K562 (cell line): ENCODE measurements at regions not wholly inside any gene's neighbourhood (a gene's known extent, or its start where the extent isn't known, plus 50 kb on each side); places are given as distances from the start of the nearest gene placed in this dataset.

ENCODE experiments used
- ATAC-seq: fragments of 200-7000 bp; cut with Tn5 transposase; 3 replicates; pipeline ENCODE4 v1.9.1; 2020; ENCODE audit warnings: moderate library complexity
- BruUV-seq: library from RNA; stranded (reverse); fragments of 400-500 nt; replicated peaks from 2 replicates; lab custom pipeline; 2021; lab: Mats Ljungman, UMichigan
- CTCF ChIA-PET: fragments of 300-600 bp; formaldehyde crosslinking; extraction: SDS; loops from one replicate; lab custom pipeline; 2021; ENCODE audit warnings: low intra/inter-chr PET ratio; lab: Yijun Ruan, JAX
- POLR2A ChIA-PET: fragments of 300-600, 350-650 bp; sonication (Branson Sonifier 250); formaldehyde crosslinking; extraction: SDS; loops from one replicate; lab custom pipeline; 2021; ENCODE audit warnings: antibody characterized with exemption, inconsistent platforms; lab: Yijun Ruan, JAX
- DNase-seq, 4 experiments: peaks; one replicate each; pipeline versions ENCODE4 v3.0.0 to v3.0.0-alpha.2; 2011 to 2018; ENCODE audit warnings: low spot score in 3 of 4, mixed read lengths in 3 of 4; ENCODE audit errors: extremely low read depth in 1 of 4
- FAIRE-seq: peaks from 2 replicates; lab custom pipeline; 2011; peaks lifted over from hg19 to GRCh38; lab: Jason Lieb, UNC
- H2AFZ ChIP-seq: 2 replicates; pipeline ENCODE4 v1.6.0; 2011; ENCODE audit warnings: low read depth, low read length, control low read depth, inconsistent platforms
- H3K27ac ChIP-seq: fragments of 200-600 bp; 3 replicates; pipeline ENCODE4 v1.8.0; 2011; ENCODE audit warnings: low read depth, mild to moderate bottlenecking, control low read depth, inconsistent platforms, low read length, moderate library complexity, mixed read lengths; ENCODE audit errors: extremely low read depth
- H3K27me3 ChIP-seq, 2 experiments: fragments of 300-600 bp in 1 of 2; 2 replicates in 1 of 2; 3 replicates in 1 of 2; pipeline versions ENCODE4 v1.6.0 to v1.8.0; 2011; ENCODE audit warnings: inconsistent platforms in 2 of 2, low read length in 2 of 2, mild to moderate bottlenecking in 1 of 2, mixed read lengths in 1 of 2, moderate library complexity in 1 of 2; ENCODE audit not compliant: control insufficient read depth in 2 of 2, insufficient read depth in 2 of 2
- H3K36me3 ChIP-seq: fragments of 300-600 bp; 3 replicates; pipeline ENCODE4 v1.8.0; 2011; ENCODE audit warnings: mild to moderate bottlenecking, low read length, inconsistent platforms; ENCODE audit not compliant: control insufficient read depth, insufficient read depth
- H3K4me1 ChIP-seq, 2 experiments: fragments of 200-600 bp in 1 of 2; replicated peaks in 1 of 2; 2 replicates in 1 of 2; 3 replicates in 1 of 2; pipeline versions ENCODE4 v1.5.1 to v1.8.0; 2011; ENCODE audit warnings: inconsistent platforms in 2 of 2, low read length in 2 of 2, mild to moderate bottlenecking in 1 of 2, mixed read lengths in 1 of 2, moderate library complexity in 1 of 2; ENCODE audit not compliant: control insufficient read depth in 2 of 2, insufficient read depth in 2 of 2
- H3K4me2 ChIP-seq: 2 replicates; pipeline ENCODE4 v1.6.1; 2011; ENCODE audit warnings: low read length, control low read depth, inconsistent platforms, mixed read lengths; ENCODE audit not compliant: insufficient read depth
- H3K4me3 ChIP-seq: fragments of 200-600 bp; sonication (generic), shearing (Covaris generic); 2 replicates; pipeline ENCODE4 v1.5.1; 2016; ENCODE audit warnings: control low read depth, inconsistent platforms
- H3K79me2 ChIP-seq: fragments of 200-600 bp; 3 replicates; pipeline ENCODE4 v1.8.0; 2011; ENCODE audit warnings: low read length, inconsistent platforms; ENCODE audit not compliant: control insufficient read depth, insufficient read depth
- H3K9ac ChIP-seq, 2 experiments: 2 replicates each; pipeline versions ENCODE4 v1.6.0 to v1.6.1; 2011; ENCODE audit warnings: low read depth in 2 of 2, low read length in 2 of 2, control low read depth in 1 of 2, inconsistent platforms in 1 of 2, mild to moderate bottlenecking in 1 of 2, mixed read lengths in 1 of 2; ENCODE audit not compliant: insufficient read depth in 1 of 2
- H3K9me1 ChIP-seq: one replicate; pipeline ENCODE4 v1.6.0; 2011; ENCODE audit warnings: inconsistent platforms, mild to moderate bottlenecking, low read length, moderate library complexity; ENCODE audit not compliant: control insufficient read depth, insufficient read depth
- H3K9me3 ChIP-seq: replicated peaks from 2 replicates; pipeline ENCODE4 v1.5.1; 2011; ENCODE audit warnings: low read depth, low read length, inconsistent platforms; ENCODE audit not compliant: control insufficient read depth, insufficient read depth
- H4K20me1 ChIP-seq: replicated peaks from 2 replicates; pipeline ENCODE4 v1.6.1; 2011; ENCODE audit warnings: low read length, inconsistent platforms, mixed read lengths; ENCODE audit not compliant: control insufficient read depth, insufficient read depth
- CBX3 ChIP-seq, 2 experiments: IDR thresholded peaks; 1 replicate in 1 of 2; 2 replicates in 1 of 2; pipeline ENCODE4 v1.6.1; 2012; ENCODE audit warnings: inconsistent platforms in 2 of 2, low read length in 2 of 2, borderline replicate concordance in 1 of 2, control low read depth in 1 of 2
- CC2D1A ChIP-seq: fragments of 450-650 bp; IDR thresholded peaks from 2 replicates; pipeline ENCODE4 v1.6.1; 2017; ENCODE audit warnings: mild to moderate bottlenecking
- FOXP1 ChIP-seq: sonication (generic); formaldehyde crosslinking; IDR thresholded peaks from 2 replicates; pipeline ENCODE4 v1.8.0; 2022; ENCODE audit warnings: mild to moderate bottlenecking, missing genetic modification reagents
- JUN ChIP-seq, 2 experiments: sonication (generic) in 1 of 2; formaldehyde crosslinking in 1 of 2; IDR thresholded peaks; 2 replicates each; pipeline versions ENCODE4 v1.6.1 to v1.8.0; 2012 to 2022; ENCODE audit warnings: borderline replicate concordance in 2 of 2, mild to moderate bottlenecking in 2 of 2, improper control_type of control experiment in 1 of 2, low read depth in 1 of 2, low read length in 1 of 2, missing genetic modification reagents in 1 of 2
- OTX1 ChIP-seq: fragments of 450-650 bp; formaldehyde crosslinking; IDR thresholded peaks from 2 replicates; pipeline ENCODE4 v1.4.0; 2022; ENCODE audit warnings: mild to moderate bottlenecking
- POLR3G ChIP-seq: IDR thresholded peaks from 2 replicates; pipeline ENCODE4 v1.6.1; 2011; ENCODE audit not compliant: insufficient read length, insufficient replicate concordance; ENCODE audit errors: extremely low read depth
- SMAD1 ChIP-seq: fragments of 150-350 bp; IDR thresholded peaks from 2 replicates; pipeline ENCODE4 v1.6.1; 2014; ENCODE audit warnings: low read length, low read depth; ENCODE audit not compliant: partially characterized antibody
- ZNF707 ChIP-seq: fragments of 250-450 bp; sonication (Bioruptor Pico); conservative IDR thresholded peaks from 2 replicates; pipeline ENCODE4 v1.8.0; 2022; ENCODE audit warnings: inconsistent platforms, mild to moderate bottlenecking, moderate library complexity
- WGBS: fragments of 100-300 bp; shearing (Covaris generic); methylation state at CpG from one replicate; pipeline ENCODE4 v1.1.6; 2016; ENCODE audit warnings: low coverage, mixed read lengths; ENCODE audit not compliant: insufficient coverage; ENCODE audit errors: missing lambda C conversion rate; 5-methylcytosine and 5-hydroxymethylcytosine counted together
- in situ Hi-C: fragments of 300-500 bp; cut with MboI; formaldehyde crosslinking; loops from 4 replicates; pipeline ENCODE4 v1.15.0; 2018; ENCODE audit warnings: inconsistent platforms, mixed read lengths
- intact Hi-C: fragments of 100-400 bp; cut with micrococcal nuclease; formaldehyde crosslinking; loops from 2 replicates; pipeline ENCODE4 v1.14.2; 2022
- TF ChIP-seq, protein P1 (sequence below): sonication (generic); formaldehyde crosslinking; IDR thresholded peaks from 2 replicates; pipeline ENCODE4 v1.8.1; 2023; ENCODE audit warnings: mild to moderate bottlenecking, missing genetic modification reagents

DNA sequence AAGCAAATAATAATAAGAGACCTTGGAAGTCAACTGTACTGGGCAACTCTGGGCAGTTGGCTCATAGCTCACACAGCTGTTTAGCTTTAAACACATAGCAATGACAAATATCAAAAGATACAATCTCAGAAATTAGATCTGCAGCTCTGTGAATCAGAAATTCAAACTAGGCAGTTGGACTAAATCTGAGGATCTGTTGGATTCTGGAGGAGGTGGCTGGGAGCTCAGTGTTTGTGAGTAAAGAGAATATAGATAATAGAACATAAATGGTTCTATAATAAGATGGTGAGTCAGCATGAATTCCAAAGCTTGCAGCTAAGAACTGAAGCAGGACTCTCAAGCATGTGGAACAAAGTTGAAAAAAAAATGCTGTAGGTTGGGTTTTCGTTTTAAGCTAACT, 1949.4 kb upstream of the SEL1L start:
- ATAC-seq (no peak), DNase-seq (no peak), FAIRE-seq (no peak)
- Histone ChIP-seq H2AFZ (no peak overlapping the region), H3K27me3 (no peaks in the 10 kb centered on the region), H3K36me3 (no peaks in the 10 kb centered on the region), H3K9me1 (no peaks in the 10 kb centered on the region), H3K9me3 (0 out of 2 replicates have a peak, but pooled peaks cover 2% of the 10 kb centered on the region), H3K27ac (no peak overlapping the region), H3K9ac (no peak overlapping the region), H3K4me3 (no peak overlapping the region), H3K4me2 (no peak overlapping the region), H3K4me1 (no peaks in the 10 kb centered on the region), H3K79me2 (no peaks in the 10 kb centered on the region), H4K20me1 (no peaks in the 10 kb centered on the region)
- intact Hi-C loops, result no loop called here
- ChIA-PET CTCF (no interaction called here), POLR2A (no interaction called here)
- BruUV-seq, result no TSS peak
- in situ Hi-C loops, result no loop called here
- 0% methylated on average over 1 of the region's 1 CpG for WGBS
- TF ChIP-seq FOXP1 (CRISPR knock-in tag), result no peak
- no peak for TF ChIP-seq JUN (IDR thresholded peaks at IDR 0.05; ENCODE audit: borderline replicate concordance, low read depth, low read length)
- no peak for TF ChIP-seq JUN (CRISPR knock-in tag; IDR thresholded peaks at IDR 0.05; ENCODE audit: borderline replicate concordance)
- TF ChIP-seq CBX3 (IDR thresholded peaks at IDR 0.05; ENCODE audit: borderline replicate concordance in 1 of 2, low read length in 2 of 2), result no peak
- TF ChIP-seq OTX1 (CRISPR knock-in tag), result no peak
- no peak for TF ChIP-seq SMAD1
- no peak for TF ChIP-seq CC2D1A
- no peak for TF ChIP-seq ZNF707 (CRISPR knock-in tag)
- TF ChIP-seq, protein P1, sequence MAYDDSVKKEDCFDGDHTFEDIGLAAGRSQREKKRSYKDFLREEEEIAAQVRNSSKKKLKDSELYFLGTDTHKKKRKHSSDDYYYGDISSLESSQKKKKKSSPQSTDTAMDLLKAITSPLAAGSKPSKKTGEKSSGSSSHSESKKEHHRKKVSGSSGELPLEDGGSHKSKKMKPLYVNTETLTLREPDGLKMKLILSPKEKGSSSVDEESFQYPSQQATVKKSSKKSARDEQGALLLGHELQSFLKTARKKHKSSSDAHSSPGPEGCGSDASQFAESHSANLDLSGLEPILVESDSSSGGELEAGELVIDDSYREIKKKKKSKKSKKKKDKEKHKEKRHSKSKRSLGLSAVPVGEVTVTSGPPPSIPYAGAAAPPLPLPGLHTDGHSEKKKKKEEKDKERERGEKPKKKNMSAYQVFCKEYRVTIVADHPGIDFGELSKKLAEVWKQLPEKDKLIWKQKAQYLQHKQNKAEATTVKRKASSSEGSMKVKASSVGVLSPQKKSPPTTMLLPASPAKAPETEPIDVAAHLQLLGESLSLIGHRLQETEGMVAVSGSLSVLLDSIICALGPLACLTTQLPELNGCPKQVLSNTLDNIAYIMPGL (CRISPR knock-in tag), result no peak
- no peak for TF ChIP-seq POLR3G
- TF ChIP-seq, all 486 proteins: peak for 0
